NK-92 (cell line): ENCODE measurements at regions not wholly inside any gene's neighbourhood (a gene's known extent, or its start where the extent isn't known, plus 50 kb on each side); places are given as distances from the start of the nearest gene placed in this dataset.
"Not testable (repeated sequence)": the region's sequence is repeated elsewhere in the genome, so short reads cannot be mapped to it uniquely, and the experiment has no call there.

Source experiments
- DNase-seq: peaks from one replicate; lab custom pipeline; 2025; ENCODE audit not compliant: unreplicated experiment; lab: John Stamatoyannopoulos, UW

GRCh38 chr7:68914006-68914405 lies 684.3 kb upstream of the AUTS2 start:
- DNase-seq: no peak

- no peak for DNase-seq
Observed at GRCh38 chr7:68917041-68917651, 681.1 kb upstream of the AUTS2 start.

- no peak for DNase-seq
Observed at GRCh38 chr7:68918621-68919020, 679.7 kb upstream of the AUTS2 start.

GRCh38 chr7:68922850-68923249 lies 675.4 kb upstream of the AUTS2 start:
- DNase-seq: no peak

GRCh38 chr7:68925241-68925640 lies 673.0 kb upstream of the AUTS2 start:
- DNase-seq: no peak

GRCh38 chr7:68929781-68930261 lies 668.5 kb upstream of the AUTS2 start:
- no peak for DNase-seq

- DNase-seq: no peak
Observed at GRCh38 chr7:68936471-68937035, 661.7 kb upstream of the AUTS2 start.

- no peak for DNase-seq
Observed at GRCh38 chr7:68938151-68938550, 660.1 kb upstream of the AUTS2 start.

- DNase-seq: no peak
Observed at GRCh38 chr7:68943786-68944185, 654.5 kb upstream of the AUTS2 start.

- DNase-seq: no peak
Observed at GRCh38 chr7:68955656-68956055, 642.6 kb upstream of the AUTS2 start.

- no peak for DNase-seq
Observed at GRCh38 chr7:68958571-68958970, 639.7 kb upstream of the AUTS2 start.

GRCh38 chr7:68963552-68963951 lies 634.7 kb upstream of the AUTS2 start:
- DNase-seq: no peak

GRCh38 chr7:68964060-68964459 lies 634.2 kb upstream of the AUTS2 start:
- no peak for DNase-seq

- DNase-seq: no peak
Observed at GRCh38 chr7:68965351-68965750, 632.9 kb upstream of the AUTS2 start.

GRCh38 chr7:68967598-68967997 lies 630.7 kb upstream of the AUTS2 start:
- DNase-seq: no peak

GRCh38 chr7:68969571-68969970 lies 628.7 kb upstream of the AUTS2 start:
- DNase-seq: no peak

GRCh38 chr7:68971634-68972340 lies 626.5 kb upstream of the AUTS2 start:
- no peak for DNase-seq

- DNase-seq: no peak
Observed at GRCh38 chr7:68977385-68978055, 620.8 kb upstream of the AUTS2 start.

GRCh38 chr7:68978710-68979109 lies 619.6 kb upstream of the AUTS2 start:
- no peak for DNase-seq

GRCh38 chr7:68980011-68980410 lies 618.3 kb upstream of the AUTS2 start:
- no peak for DNase-seq

GRCh38 chr7:68980432-68980831 lies 617.8 kb upstream of the AUTS2 start:
- DNase-seq: not testable (repeated sequence)

GRCh38 chr7:68984306-68984705 lies 614.0 kb upstream of the AUTS2 start:
- no peak for DNase-seq
